ENCODE measurements at regions not wholly inside any gene's neighbourhood (a gene's known extent, or its start where the extent isn't known, plus 50 kb on each side); places are given as distances from the start of the nearest gene placed in this dataset.
"Not testable (repeated sequence)": the region's sequence is repeated elsewhere in the genome, so short reads cannot be mapped to it uniquely, and the experiment has no call there.

DNA sequence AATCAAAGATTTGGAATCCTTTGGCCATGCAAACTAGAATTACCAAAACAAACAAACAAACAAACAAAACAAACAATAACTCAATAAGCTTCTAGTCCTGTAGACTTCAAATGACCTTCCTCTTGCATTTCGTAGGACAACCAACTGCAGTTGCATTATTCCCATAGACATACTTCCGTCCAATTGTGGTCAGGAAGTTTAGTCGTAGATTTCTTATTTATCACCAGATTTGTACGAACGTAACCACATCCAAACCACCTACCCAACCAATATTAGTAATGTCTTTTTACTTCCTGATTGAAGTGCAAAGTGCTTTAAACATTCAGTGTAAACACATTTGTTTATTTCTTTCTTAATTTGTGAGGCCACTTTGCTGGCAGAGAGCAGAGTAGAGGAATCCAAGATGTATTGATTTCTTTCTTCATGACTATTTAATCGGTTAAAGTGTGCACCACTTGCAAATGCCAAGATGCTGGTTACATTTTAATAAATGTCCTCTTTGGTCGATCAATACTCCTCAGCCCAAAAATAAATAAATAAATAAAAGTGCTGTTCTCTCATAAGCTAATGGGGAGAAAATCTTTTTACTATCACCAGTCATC lies 1745.6 kb upstream of the CELF4 start:
- DNase-seq, result no peak

DNA sequence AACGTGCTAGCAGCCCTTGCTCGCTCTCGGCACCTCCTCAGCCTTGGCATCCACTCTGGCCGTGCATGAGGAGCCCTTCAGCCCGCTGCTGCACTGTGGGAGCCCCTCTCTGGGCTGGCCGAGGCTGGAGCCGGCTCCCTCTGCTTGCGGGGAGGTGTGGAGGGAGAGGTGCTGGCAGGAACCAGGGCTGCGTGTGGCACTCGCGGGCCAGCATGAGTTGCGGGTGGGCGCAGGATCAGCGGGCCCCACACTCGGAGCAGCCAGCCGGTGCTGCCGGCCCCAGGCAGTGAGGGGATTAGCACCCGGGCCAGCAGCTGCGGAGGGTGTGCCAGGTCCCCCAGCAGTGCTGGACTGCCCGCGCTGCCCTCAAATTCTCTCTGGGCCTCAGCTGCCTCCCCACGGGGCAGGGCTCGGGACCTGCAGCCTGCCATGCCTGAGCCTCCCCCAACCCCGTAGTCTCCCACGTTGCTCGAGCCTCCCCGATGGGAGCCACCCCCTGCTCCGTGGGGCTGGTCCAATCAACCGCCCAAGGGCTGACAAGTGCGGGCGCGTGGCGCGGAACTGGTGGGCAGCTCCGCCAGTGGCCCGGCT lies 1743.4 kb upstream of the CELF4 start:
- DNase-seq, result not testable (repeated sequence)

DNA sequence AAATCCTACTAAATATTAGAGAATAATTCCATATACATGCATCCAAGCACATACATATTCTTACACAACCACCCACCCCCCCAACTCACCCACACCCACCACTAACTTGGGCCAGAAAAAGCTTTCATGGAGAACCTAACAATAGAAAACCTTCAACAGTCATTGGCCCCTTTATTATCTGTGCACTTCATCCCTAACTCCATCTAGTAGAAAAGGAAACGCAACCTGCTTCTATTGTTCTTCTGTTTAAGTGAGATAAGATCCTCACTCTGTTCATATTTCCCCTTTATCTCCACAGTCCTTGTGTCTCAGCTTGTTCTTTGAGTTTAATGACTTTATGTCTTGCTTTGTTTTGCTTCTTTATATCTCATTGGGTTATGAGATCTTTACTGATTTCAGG lies 1740.2 kb upstream of the CELF4 start:
- DNase-seq, result no peak

DNA sequence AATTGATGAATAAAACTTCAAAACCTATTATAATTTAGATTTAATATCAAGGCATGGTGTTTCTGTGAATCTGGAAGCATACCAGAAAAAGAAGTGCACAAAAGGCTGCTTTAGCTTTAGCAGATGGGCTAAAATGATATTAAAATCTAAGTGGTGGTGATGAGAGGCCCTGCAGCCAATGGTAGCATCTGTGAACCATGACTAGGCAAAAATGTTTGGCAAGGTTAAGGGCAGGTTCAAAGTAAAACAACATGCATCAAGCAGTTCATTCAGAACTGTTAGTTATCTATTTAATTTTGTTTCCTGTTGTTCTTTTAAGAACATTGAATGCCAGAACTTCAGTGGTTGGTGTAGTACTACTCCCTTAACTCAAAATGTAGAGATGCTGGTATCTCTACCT lies 1736.9 kb upstream of the CELF4 start:
- no peak for DNase-seq

DNA sequence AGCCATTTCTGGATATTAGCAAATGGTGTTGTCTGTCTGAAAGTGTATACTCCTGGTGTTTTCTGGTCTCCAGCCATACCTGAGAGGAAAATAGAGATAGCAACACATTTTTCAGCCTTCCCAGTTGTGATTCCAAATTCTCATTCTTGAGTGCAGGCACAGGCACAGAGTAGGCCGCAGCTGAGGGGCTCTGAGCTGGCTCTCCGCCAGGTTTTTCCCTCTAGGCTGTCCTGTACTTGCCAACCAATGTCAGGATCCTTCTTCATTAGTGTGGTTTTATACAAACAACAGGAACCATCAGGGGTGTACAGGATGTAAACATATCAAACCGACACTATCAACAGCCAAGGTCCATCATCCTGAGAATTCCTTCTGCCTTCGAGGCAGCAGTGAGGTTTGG lies 1733.6 kb upstream of the CELF4 start:
- peak in 1 of 3 experiments; percentile 34 for DNase-seq

DNA sequence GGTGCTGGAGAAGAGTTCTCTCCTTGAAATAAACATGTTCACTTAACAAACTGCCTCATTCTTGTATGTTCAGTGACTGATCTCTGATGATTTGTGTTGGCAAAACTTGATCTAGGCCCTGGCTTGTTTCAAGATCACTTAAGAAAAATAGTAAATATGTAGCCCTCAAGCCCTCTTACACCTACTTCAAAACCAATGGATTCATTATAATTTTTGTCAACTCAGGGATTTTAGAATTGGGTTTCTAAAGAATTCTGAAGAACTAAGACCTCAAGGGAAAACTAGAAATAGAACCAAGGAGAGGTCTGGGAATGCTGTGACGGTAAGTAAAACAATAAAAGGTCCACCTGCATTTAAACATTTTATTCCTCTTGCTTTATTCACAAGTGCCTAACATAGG lies 1731.6 kb upstream of the CELF4 start:
- peak in 1 of 3 experiments; percentile 15 for DNase-seq

DNA sequence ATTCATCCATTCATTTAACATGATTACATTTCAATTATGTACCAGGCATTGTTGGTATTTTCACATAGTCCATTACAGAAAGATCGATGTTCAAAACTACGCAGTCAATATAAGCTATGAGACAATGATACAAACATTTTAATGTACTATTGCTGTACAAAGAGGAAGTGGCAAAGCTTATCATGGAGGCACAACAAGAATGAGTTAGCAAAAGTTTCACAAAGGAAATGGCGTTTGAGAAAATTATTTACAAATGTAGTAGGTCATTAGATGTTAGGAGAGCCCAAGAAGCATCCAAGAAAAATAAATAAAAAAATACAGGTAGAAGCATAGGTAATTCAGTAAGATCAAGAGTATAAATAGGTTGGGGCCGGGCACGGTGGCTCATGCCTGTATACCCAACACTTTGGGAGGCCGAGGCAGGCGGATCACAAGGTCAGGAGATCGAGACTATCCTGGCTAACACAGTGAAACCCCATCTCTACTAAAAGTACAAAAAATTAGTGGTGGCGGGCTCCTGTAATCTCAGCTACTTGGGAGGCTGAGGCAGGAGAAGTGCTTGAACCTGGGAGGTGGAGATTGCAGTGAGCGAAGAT lies 1730.8 kb upstream of the CELF4 start:
- no peak for DNase-seq

DNA sequence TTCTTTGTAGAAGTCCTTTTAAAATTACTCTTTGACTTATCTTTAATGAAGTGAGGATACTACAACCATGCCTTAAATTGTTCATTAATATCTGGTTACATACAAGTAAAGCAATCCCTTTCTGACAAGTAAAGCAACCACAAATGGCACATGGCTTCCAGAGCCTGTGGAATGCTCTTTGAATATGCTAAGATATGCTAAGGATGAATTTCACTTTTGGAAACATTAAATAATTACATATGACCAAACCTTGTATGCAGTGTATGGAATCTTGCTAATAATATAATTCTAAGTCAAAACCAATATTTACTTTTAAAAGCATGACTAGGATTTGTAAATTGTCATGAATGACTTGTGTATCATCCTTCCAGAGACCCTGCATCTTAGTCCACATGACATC lies 1711.2 kb upstream of the CELF4 start:
- DNase-seq, result no peak

DNA sequence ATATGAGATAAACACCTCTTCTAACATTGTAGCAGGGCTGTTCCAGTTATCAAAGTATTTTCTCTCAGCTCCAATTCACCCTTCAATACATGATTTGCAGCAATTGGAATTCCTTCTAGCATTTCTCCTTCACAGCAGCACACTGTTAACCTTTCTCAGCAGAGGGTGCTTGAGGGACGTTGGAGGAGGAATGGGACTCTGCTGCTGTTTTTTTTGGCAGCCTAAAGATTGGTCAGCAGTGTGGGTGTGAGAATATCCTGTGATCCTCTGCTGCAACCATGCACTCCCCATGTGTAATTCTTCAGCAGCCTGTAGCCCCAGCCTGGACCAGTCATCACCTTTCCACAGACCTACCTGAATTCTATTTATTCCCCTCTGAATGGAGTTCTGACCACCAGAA lies 1708.9 kb upstream of the CELF4 start:
- DNase-seq, result no peak

DNA sequence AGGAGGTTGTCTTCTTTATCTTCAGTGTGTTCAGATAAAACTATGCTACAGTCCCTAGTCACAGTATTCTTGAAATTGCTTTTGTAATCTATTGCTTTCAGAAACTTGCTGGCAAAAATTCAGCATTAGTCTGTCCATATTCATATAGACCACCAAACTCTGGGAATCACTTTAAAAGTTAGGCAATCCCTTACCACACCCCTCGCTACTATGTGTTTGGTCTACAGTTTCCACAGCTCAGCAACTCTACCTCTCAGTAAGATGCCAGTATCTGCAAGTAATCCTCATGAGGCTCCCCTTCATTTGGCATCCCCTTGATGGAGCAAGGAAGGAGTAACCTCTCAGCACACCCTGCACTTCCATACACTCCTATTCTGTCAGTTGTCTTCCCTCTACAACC lies 1706.6 kb upstream of the CELF4 start:
- DNase-seq, result no peak

DNA sequence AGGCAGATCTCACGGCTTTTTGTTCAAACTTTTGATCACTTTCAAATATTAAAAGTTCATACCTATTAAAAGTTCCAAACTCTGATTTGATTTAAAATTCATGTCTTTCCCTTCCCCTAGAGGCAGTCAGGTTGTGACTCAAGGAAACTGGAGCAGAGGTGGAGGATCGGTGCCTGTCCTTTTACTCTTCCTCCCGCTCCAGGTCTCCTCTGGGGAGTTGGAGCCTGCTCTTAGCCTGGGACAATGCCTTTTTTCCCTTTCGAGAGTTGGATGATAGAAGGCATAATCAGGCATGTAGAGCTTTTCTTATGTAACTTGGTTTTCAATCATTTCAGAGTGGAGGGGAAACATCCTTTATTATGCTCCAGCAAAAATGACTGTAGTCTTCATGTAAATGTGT lies 1706.1 kb upstream of the CELF4 start:
- no peak for DNase-seq

DNA sequence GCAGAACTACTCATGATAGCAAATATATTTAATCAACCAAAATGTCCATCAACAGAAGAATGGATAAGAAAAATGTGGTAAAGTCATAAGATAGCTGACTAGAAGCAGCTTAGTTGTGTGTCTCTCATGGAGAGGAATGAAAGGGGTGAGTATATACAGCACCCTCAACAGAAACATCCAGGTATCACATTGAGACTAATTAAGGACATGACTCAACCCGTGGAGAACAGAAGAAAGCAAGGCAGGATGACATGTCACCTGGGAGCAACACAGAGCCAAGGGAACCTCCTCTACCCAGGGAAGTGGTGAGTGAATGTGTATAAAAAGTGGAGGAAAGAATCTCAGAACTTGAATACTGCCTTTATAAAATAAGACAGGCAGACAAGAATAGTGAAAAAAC lies 1695.0 kb upstream of the CELF4 start:
- no peak for DNase-seq

DNA sequence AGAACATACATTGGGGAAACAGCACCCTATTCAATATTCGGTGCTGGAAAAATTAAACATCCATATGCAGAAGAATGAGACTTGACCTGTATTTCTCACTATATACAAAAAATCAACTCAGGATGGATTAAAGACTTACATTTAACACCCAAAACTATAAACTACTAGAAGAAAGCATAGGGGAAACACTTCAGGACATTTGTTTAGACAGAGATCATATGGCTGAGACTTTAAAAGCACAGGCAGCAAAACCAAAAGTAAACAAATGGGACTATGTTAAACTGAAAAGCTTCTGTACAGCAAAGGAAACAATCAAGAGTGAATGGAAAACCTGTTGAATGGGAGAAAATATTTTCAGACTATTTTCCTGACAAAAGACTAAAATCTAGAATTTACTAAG lies 1694.1 kb upstream of the CELF4 start:
- DNase-seq, result peak in 1 of 3 experiments; percentile 1

DNA sequence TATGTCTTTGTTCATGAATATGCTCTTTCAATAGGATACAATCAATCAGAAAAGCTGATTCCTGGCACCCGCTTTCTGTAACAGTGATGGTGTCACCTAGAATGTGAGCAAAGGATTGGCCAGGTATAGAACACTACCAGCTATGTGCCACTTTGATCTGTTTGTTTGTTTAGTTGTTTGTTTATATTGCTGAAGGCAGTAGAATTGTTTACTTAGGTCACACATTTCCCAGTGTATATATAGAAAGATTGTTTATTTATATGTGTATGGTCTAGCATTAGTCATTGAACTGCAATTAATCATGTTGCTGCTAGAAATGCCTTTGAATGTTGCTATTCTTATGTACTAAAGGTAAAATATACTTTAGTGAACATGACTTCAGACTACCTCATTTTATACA lies 1678.6 kb upstream of the CELF4 start:
- no peak for DNase-seq

DNA sequence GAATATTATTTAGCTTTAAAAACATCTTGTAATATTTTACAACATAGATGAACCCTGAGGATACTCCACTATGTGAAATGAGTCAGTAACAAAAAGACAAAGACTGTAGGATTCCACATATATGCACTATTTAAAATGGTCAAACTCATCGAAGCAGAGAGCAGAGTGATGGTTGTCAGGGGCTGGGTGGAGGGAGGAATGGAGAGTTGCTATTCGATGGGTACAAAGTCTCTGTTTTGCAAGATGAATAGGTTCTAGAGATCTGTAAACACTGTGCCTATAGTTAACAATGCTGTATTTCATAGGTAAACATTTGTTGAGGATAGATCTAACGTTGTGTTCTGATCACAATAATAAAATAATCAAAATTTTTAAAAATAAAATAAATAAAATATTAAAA lies 1675.9 kb upstream of the CELF4 start:
- no peak for DNase-seq

DNA sequence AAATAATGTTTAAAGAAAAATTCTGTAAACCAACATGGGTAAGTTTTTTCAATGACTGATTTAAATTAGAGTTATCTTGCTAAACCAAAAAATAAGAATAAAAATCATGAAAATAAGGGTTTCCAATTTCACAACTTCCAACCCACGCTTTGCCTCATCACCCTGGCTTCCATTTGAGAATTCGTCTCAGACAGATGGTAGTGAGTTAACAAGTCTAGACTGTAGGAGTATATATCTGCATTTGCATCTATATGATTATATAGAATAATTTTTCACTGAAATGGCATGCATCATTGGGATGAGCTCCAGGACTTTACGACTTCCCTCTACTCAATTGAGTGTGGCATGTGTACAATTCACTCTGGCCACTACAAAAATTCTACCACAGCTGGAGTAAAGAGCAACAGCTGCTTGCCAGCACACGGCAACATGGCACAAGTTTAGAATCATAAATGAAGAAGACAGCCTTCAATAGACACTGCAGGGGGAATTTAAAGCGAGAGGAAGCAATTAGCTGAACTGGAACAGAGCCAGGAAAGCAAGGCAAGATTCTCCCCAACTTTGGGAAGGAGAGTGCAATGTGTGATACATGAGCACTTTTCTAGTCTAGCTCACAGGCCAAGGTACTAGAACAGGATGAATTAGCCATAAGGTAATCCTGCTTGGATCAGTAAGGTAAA lies 1673.5 kb upstream of the CELF4 start:
- peak in 1 of 3 experiments; percentile 14 for DNase-seq

DNA sequence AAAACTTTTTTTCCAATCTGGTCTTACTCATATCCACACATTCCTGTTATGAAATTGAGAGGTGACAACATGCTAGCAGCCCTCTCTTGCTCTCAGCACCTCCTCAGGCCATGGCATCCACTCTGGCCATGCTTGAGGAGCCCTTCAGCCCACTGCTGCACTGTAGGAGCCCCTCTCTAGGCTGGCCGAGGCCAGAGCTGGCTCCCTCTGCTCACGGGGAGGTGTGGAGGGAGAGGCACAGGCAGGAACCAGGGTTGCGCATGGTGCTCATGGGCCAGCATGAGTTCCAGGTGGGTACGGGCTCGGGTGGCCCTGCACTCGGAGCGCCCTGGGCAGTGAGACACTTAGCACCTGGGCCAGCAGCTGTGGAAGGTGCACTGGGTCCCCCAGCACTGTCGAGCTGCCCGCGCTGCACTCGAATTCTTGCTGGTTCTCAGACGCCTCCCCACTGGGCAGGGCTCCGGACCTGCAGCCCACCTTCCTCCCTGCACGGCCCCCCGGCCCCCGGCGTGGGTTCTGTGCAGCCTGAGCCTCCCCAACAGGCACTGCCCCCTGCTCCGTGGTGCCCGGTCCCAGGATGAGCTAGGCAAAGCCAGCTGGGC lies 1669.6 kb upstream of the CELF4 start:
- no peak for DNase-seq

DNA sequence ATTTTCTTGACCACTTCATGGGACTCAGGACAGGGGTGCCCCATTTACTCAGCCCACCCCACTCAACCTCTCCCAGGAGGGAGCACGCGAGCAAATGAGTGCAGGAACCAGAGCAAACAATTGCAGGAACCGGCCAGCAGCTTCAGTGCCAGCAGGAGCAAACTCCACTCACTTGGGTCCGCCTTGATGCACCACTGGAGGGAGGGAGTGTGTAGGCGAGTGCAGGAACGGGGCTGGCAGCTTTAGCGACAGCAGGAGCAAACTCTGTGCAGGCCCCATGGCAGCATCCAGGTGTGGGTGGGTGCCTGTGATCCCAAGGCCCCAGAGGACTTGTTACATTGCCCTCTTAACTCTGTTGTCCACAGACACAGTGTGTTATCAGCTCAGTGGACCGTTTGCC lies 1667.3 kb upstream of the CELF4 start:
- no peak for DNase-seq

DNA sequence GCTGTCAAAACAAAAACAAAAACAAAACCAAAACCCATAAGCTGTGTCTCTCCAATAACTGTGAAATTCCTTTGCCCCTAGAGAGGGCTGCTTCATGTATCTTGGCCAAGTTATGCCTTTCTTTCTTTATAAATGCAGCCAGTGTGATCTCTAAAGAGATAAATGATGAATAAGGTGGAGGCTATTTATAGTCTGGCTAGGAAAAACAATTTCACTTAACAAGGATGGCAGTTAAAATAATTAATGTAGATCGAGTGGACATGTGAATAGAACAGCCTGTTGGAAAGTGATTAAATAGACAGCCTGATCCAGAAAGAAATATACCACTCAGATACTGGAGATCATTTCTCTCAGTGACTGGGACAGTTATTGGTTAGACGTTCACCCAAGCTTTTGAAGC lies 1666.9 kb upstream of the CELF4 start:
- DNase-seq, result peak in 1 of 3 experiments; percentile 40

DNA sequence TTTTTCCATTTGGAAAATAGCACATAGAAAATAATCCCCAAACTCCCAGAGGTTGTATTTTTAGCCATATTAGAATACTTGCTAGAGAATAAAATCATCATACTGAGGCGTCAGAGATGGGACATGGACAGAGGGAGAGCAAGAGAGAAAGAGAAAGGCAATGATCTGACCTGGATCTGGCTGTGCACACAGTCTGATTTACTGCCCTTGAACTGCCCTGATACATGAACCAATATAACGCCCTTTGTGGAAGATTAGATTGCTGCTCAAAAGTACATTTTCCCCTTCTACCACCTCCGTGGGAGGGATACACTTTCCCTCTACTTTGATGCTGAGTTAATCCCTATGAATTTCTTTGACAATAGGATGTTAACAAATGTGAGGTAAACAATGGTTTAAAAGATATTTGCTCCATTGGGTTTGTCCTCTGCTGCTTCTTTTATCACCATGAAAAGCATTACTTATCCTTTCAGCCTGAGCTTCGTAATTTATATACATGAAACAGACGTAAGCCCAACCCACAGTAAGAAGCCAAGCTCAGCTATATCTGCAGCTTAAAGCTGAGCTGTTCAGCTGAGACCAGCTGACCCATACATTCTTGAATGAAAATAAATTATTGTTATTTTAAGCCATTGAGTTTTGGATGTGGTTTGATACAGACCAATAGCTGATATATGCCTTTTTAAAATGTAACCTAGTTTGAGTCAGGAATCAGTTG lies 1664.6 kb upstream of the CELF4 start:
- no peak for DNase-seq

DNA sequence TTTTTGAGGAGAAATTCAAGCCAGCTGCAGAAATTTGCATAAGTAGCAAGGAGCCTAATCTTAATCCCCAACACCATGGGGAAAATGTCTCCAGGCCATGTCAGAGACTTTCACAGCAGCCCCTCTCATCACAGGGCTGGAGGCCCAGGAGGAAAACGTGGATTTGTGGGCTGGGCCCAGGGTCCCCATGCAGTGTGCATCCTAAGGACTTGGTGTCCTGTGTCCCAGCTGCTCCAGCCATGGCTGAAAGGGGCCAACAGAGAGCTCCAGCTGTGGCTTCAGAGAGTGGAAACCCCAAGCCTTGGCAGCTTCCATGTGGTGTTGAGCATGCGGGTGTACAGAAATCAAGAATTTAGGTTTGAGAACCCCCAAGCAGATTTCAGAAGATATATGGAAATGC lies 1662.2 kb upstream of the CELF4 start:
- not testable (repeated sequence) for DNase-seq

DNA sequence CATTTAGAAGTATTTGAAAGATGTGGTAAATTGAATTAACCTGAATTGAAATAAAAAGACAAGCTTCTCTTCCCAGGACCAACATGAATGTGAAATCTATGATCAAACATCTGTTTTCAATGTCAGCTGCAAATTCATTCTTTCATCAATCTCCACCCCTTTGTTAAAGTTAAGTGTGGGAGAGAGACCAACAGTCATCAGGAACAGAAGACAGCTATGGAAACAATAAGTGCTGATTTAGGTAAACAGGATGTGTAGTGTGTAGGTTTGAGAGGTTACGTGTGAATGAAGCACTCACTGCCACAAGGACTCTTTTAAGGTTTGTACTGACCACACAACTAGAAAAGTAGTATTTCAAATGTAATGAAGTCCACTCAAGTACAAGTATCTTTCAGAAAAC lies 1659.8 kb upstream of the CELF4 start:
- DNase-seq, result peak in 1 of 3 experiments; percentile 44

DNA sequence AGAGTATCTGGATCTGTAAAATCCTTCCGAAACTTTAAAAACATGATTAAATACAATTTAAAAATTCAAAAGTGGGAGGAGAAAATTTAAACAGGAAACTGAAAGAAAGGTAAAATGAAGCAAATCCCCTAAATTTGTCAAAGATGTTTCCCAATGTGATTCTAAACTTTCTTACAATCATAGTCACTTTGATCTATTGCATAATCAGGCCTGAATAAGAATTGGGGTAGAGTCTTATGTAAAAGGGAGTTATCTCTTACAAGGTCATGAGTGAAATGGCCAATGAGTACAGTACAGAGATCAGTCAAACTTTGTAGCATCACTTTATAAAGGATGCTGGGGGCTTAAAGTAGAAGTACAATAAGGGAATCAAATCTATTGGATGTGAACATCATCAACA lies 1657.7 kb upstream of the CELF4 start:
- DNase-seq, result no peak

Measured in NCI-H1417 (cell line).